ENCODE measurements at regions not wholly inside any gene's neighbourhood (a gene's known extent, or its start where the extent isn't known, plus 50 kb on each side); places are given as distances from the start of the nearest gene placed in this dataset.

DNA sequence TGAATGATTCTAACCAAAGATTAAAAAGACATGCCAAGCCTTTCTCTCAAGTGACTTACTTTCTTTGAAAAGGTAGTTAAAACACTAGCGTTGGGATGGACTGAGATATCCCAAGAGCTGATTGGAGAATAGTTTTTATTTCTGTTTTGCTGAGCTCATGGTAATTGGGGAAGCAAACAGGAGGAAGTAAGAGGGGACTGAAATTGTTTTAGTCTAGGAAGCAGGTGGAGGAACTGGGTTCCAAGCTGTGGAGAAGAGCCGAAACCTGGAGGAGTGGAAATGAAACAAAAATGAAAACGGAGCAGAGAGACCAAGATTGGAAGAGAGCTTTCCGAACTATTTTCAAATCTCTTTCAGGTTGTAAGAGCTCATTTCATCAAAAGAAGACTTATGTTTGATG, 59.9 kb upstream of the TENT5A start:
- H3K4me1 Mint-ChIP-seq: peaks cover 1 to 18% (median 10%) of the 10 kb centered on the region in 3 donors
- H3K36me3 Mint-ChIP-seq: no peaks in the 10 kb centered on the region
- H3K9me3 Mint-ChIP-seq: no peaks in the 10 kb centered on the region
- H3K27me3 Mint-ChIP-seq: peaks cover 7% of the 10 kb centered on the region
- H3K4me3 Mint-ChIP-seq: no peak overlapping the region
- H3K27ac Mint-ChIP-seq: no peak overlapping the region

DNA sequence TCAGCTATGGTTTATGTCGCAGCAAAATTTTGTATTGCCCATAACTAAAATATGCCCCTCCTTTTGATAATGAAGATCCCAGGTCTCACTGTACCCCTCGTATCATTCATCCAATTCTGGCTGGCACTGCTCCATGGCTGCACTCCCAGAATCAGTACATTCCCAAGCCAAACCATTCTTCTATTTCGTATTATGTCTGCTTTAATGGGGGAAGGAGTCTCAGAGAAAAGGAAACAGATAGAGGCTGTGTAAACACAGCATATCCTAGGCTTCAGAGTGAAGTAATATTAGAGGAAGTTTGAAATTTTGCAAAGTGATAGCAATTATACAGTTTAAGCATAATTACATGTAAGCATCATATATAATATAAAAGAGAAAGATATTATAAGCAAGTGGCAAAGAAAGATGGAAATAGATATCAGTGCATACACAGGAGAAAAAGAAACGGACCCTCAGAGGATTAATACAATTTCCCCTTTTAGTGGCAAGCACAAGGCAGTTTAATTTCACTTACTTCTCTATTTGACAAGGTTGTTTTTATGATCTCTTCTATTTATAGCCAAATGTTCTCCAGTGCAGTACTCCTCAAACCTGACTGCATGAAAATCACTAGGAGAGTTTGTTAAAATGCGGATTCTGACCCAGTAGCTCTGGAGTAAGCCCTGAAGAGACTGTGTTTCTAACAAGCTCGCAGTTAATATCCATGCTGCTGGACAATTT, 56.5 kb upstream of the TENT5A start:
- Mint-ChIP-seq H3K4me1 (peaks cover 1 to 18% (median 10%) of the 10 kb centered on the region in 3 donors), H3K9me3 (no peaks in the 10 kb centered on the region), H3K4me3 (peak overlapping the region in 3 of 4 donors; percentile 14 to 44 (median 25)), H3K27me3 (peaks cover 7% of the 10 kb centered on the region), H3K27ac (no peak overlapping the region), H3K36me3 (no peaks in the 10 kb centered on the region)

- Mint-ChIP-seq H3K9me3 (no peaks in the 10 kb centered on the region), H3K27me3 (peaks cover 5% of the 10 kb centered on the region), H3K36me3 (no peaks in the 10 kb centered on the region), H3K27ac (no peak overlapping the region), H3K4me3 (no peak overlapping the region), H3K4me1 (peaks cover 1 to 12% (median 5%) of the 10 kb centered on the region in 3 donors)
Measured at GRCh38 chr6:81806793-81807565, 54.5 kb upstream of the TENT5A start.

GRCh38 chr6:81802356-81802755, 49.9 kb upstream of the TENT5A start:
- Mint-ChIP-seq H3K27ac (no peak overlapping the region), H3K27me3 (peaks cover 3% of the 10 kb centered on the region), H3K4me1 (no peaks in the 10 kb centered on the region), H3K4me3 (no peak overlapping the region), H3K36me3 (no peaks in the 10 kb centered on the region), H3K9me3 (no peaks in the 10 kb centered on the region)

All from IgD-negative memory B cell (primary cell).